ENCODE measurements at regions not wholly inside any gene's neighbourhood (a gene's known extent, or its start where the extent isn't known, plus 50 kb on each side); places are given as distances from the start of the nearest gene placed in this dataset.
"Not testable (repeated sequence)": the region's sequence is repeated elsewhere in the genome, so short reads cannot be mapped to it uniquely, and the experiment has no call there.

- DNase-seq (ENCODE audit: low read depth in 2 of 2) = no peak
These were observed 192.6 kb upstream of the E2F8 start for GRCh38 chr11:19433367-19433766.

GRCh38 chr11:19432370-19433061 lies 191.8 kb upstream of the E2F8 start:
- no peak for DNase-seq (ENCODE audit: low read depth in 2 of 2)

- no peak for DNase-seq (ENCODE audit: low read depth in 2 of 2)
These were observed 190.1 kb upstream of the E2F8 start for GRCh38 chr11:19430754-19431398.

- DNase-seq (ENCODE audit: low read depth in 2 of 2) = no peak
These were observed 189.6 kb upstream of the E2F8 start for GRCh38 chr11:19430346-19430745.

GRCh38 chr11:19429108-19429760 lies 188.5 kb upstream of the E2F8 start:
- DNase-seq (ENCODE audit: low read depth in 2 of 2) = no peak

GRCh38 chr11:19428206-19429002 lies 187.7 kb upstream of the E2F8 start:
- DNase-seq (ENCODE audit: low read depth in 2 of 2) = no peak

- no peak for DNase-seq (ENCODE audit: low read depth in 2 of 2)
These were observed 186.1 kb upstream of the E2F8 start for GRCh38 chr11:19426756-19427403.

- no peak for DNase-seq (ENCODE audit: low read depth in 2 of 2)
These were observed 185.4 kb upstream of the E2F8 start for GRCh38 chr11:19426011-19426755.

GRCh38 chr11:19422276-19422675 lies 181.5 kb upstream of the E2F8 start:
- no peak for DNase-seq (ENCODE audit: low read depth in 2 of 2)

GRCh38 chr11:19420868-19421533 lies 180.3 kb upstream of the E2F8 start:
- DNase-seq (ENCODE audit: low read depth in 2 of 2) = no peak

GRCh38 chr11:19419808-19420207 lies 179.1 kb upstream of the E2F8 start:
- no peak for DNase-seq (ENCODE audit: low read depth in 2 of 2)

GRCh38 chr11:19419021-19419750 lies 178.4 kb upstream of the E2F8 start:
- no peak for DNase-seq (ENCODE audit: low read depth in 2 of 2)

- no peak for DNase-seq (ENCODE audit: low read depth in 2 of 2)
These were observed 177.5 kb upstream of the E2F8 start for GRCh38 chr11:19418221-19418620.

- not testable (repeated sequence) for DNase-seq (ENCODE audit: low read depth in 2 of 2)
These were observed 171.3 kb upstream of the E2F8 start for GRCh38 chr11:19412070-19412469.

- no peak for DNase-seq (ENCODE audit: low read depth in 2 of 2)
These were observed 169.3 kb upstream of the E2F8 start for GRCh38 chr11:19410032-19410431.

GRCh38 chr11:19409307-19409706 lies 168.6 kb upstream of the E2F8 start:
- DNase-seq (ENCODE audit: low read depth in 2 of 2) = no peak

- DNase-seq (ENCODE audit: low read depth in 2 of 2) = no peak
These were observed 167.0 kb upstream of the E2F8 start for GRCh38 chr11:19407677-19408270.

- DNase-seq (ENCODE audit: low read depth in 2 of 2) = no peak
These were observed 165.2 kb upstream of the E2F8 start for GRCh38 chr11:19405966-19406365.

- no peak for DNase-seq (ENCODE audit: low read depth in 2 of 2)
These were observed 164.0 kb upstream of the E2F8 start for GRCh38 chr11:19404787-19405186.

Measured in activated CD8-positive, alpha-beta memory T cell treated with anti-CD3 and anti-CD28 coated beads for 4 hours (primary cell).